ENCODE measurements at regions not wholly inside any gene's neighbourhood (a gene's known extent, or its start where the extent isn't known, plus 50 kb on each side); places are given as distances from the start of the nearest gene placed in this dataset.

GRCh38 chr6:28632326-28632851, 106.7 kb downstream of the GPX5 start:
- ChIA-PET POLR2A (no interaction called here), CTCF (no interaction called here)

GRCh38 chr6:28633445-28634215, 107.9 kb downstream of the GPX5 start:
- peaks cover 16% of the 10 kb centered on the region for H3K27me3 ChIP-seq (ENCODE audit: control insufficient read depth, insufficient read depth, low read length)
- H3K4me3 ChIP-seq (ENCODE audit: low read depth, low read length), result no peak overlapping the region
- no peak for DNase-seq (ENCODE audit: low read depth)
- ChIA-PET POLR2A (no interaction called here), CTCF (no interaction called here)
- TF ChIP-seq CTCF (IDR thresholded peaks at IDR 0.05; ENCODE audit: insufficient read depth, low read depth, low read length), result no peak
- no peaks in the 10 kb centered on the region for H3K36me3 ChIP-seq (ENCODE audit: control insufficient read depth, insufficient read depth, low read length)

More at GRCh38 chr6:28632326-28632851, 106.7 kb downstream of the GPX5 start:
- no peak for TF ChIP-seq CTCF (IDR thresholded peaks at IDR 0.05; ENCODE audit: insufficient read depth, low read depth, low read length)
- Histone ChIP-seq H3K27me3 (ENCODE audit: control insufficient read depth, insufficient read depth, low read length) (peaks cover 16% of the 10 kb centered on the region), H3K36me3 (ENCODE audit: control insufficient read depth, insufficient read depth, low read length) (no peaks in the 10 kb centered on the region), H3K4me3 (ENCODE audit: low read depth, low read length) (no peak overlapping the region)
- no peak for DNase-seq (ENCODE audit: low read depth)

- ChIA-PET POLR2A (no interaction called here), CTCF (no interaction called here)
- no peaks in the 10 kb centered on the region for H3K36me3 ChIP-seq (ENCODE audit: control insufficient read depth, insufficient read depth, low read length)
- 0 out of 2 replicates have a peak overlapping the region, but pooled peaks have one; percentile 6 for H3K4me3 ChIP-seq (ENCODE audit: low read depth, low read length)
- TF ChIP-seq CTCF (IDR thresholded peaks at IDR 0.05; ENCODE audit: insufficient read depth, low read depth, low read length), result no peak
- DNase-seq (ENCODE audit: low read depth), result no peak
- peaks cover 16% of the 10 kb centered on the region for H3K27me3 ChIP-seq (ENCODE audit: control insufficient read depth, insufficient read depth, low read length)
Observed at GRCh38 chr6:28634411-28634760, 108.7 kb downstream of the GPX5 start.

- peaks cover 16% of the 10 kb centered on the region for H3K27me3 ChIP-seq (ENCODE audit: control insufficient read depth, insufficient read depth, low read length)
- no peak for TF ChIP-seq CTCF (IDR thresholded peaks at IDR 0.05; ENCODE audit: insufficient read depth, low read depth, low read length)
- no peak for DNase-seq (ENCODE audit: low read depth)
- H3K36me3 ChIP-seq (ENCODE audit: control insufficient read depth, insufficient read depth, low read length), result no peaks in the 10 kb centered on the region
- ChIA-PET POLR2A (no interaction called here), CTCF (no interaction called here)
- H3K4me3 ChIP-seq (ENCODE audit: low read depth, low read length), result peak overlapping the region; percentile 6
Observed at GRCh38 chr6:28634761-28635546, 109.3 kb downstream of the GPX5 start.

GRCh38 chr6:28635547-28636158, 110.0 kb downstream of the GPX5 start:
- Histone ChIP-seq H3K36me3 (ENCODE audit: control insufficient read depth, insufficient read depth, low read length) (no peaks in the 10 kb centered on the region), H3K27me3 (ENCODE audit: control insufficient read depth, insufficient read depth, low read length) (peaks cover 16% of the 10 kb centered on the region), H3K4me3 (ENCODE audit: low read depth, low read length) (peak overlapping the region; percentile 6; the same call in 1 of the 2 replicates)
- no peak for DNase-seq (ENCODE audit: low read depth)
- TF ChIP-seq CTCF (IDR thresholded peaks at IDR 0.05; ENCODE audit: insufficient read depth, low read depth, low read length), result no peak
- CTCF ChIA-PET, result no interaction called here
- POLR2A ChIA-PET, result no interaction called here
